ENCODE measurements at regions not wholly inside any gene's neighbourhood (a gene's known extent, or its start where the extent isn't known, plus 50 kb on each side); places are given as distances from the start of the nearest gene placed in this dataset.

- no peak for DNase-seq
Measured at GRCh38 chr1:213375002-213375401, 324.0 kb downstream of the RPS6KC1 start.

- DNase-seq, result no peak
Measured at GRCh38 chr1:213376862-213377372, 325.9 kb downstream of the RPS6KC1 start.

GRCh38 chr1:213380865-213381264, 329.8 kb downstream of the RPS6KC1 start:
- no peak for DNase-seq

DNA sequence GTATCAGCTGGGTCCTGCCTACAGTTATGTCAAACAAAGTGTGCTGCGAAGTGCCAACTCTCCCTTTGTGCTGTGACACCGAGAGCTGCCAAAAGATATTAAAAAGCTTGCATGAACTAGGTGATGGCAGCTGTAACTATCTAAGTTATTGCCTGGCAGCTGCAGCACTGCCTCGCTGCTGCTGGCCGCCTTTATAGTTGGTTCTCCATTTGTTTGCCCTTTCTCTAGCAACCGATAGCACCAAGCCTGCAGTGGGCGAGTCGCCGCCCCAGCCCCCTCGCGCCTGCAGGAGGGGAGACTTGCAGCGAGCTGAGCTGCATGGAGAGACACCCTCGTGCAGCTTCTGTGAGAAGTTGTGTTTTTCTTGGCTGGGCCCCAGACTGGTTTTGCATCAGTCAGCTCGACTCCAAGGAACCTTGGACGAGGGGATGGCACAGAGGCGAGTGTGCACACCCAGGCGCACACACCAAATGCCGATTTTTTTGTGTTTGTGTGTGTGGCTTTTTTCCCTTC, 330.6 kb downstream of the RPS6KC1 start:
- no peak for DNase-seq

GRCh38 chr1:213383465-213383864, 332.4 kb downstream of the RPS6KC1 start:
- no peak for DNase-seq

GRCh38 chr1:213385201-213385600, 334.2 kb downstream of the RPS6KC1 start:
- DNase-seq, result no peak

DNA sequence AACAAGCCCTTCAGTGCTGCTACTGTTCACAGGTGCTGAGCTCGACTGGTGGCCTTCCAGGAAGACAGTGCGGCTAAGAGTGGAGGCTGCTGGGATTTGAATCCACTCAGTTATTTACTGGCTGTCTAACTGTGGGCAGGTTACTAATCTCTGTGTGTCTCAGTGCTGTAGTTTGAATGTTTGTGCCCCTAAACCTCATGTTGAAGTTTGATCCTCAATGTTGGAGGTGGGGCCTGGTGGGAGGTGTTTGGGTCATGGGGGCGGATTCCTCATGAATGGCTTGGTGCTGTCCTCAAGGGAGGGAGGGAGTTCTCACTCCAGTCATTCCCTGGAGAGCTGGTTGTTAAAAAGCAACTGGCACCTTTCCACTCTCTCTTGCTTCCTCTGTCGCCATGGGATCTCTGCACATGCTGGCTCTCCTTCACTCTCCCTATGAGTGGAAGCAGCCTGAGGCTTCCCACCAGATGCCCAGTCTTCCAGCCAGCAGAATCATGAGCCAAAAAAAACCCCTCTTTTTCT, 334.8 kb downstream of the RPS6KC1 start:
- no peak for DNase-seq

DNA sequence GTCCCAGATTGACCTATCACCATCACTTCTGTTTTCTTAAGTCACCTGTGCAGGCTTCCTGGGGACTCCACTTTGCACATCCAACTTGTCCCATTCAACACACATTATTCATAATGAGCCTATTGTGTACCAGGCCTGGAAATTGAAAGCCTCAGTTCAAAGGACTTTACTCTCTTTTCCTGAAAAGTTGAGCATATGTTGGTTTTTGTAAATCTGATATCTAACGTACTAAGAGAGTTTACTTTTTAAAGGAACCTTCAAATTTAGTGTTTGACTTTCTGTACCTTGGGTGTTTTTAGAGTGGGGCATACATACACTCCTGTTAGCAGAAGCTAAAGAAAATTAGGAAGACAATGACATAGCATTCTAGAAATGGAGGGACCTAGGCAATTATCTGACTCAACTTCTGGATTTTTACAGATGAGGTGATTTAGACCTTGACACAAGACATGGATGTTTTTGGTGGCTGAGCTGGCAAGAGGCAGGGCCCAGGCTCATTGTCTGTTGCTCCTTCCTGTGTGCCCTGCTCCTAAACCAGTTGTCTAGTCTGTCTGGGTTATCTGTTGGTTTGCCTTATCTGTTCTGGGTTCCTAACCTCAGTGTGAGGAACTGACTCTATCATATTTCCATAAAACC, 336.5 kb downstream of the RPS6KC1 start:
- no peak for DNase-seq

GRCh38 chr1:213388199-213388598, 337.2 kb downstream of the RPS6KC1 start:
- no peak for DNase-seq

GRCh38 chr1:213389061-213389581, 338.1 kb downstream of the RPS6KC1 start:
- DNase-seq, result no peak

- no peak for DNase-seq
Measured at GRCh38 chr1:213391445-213391844, 340.4 kb downstream of the RPS6KC1 start.

DNA sequence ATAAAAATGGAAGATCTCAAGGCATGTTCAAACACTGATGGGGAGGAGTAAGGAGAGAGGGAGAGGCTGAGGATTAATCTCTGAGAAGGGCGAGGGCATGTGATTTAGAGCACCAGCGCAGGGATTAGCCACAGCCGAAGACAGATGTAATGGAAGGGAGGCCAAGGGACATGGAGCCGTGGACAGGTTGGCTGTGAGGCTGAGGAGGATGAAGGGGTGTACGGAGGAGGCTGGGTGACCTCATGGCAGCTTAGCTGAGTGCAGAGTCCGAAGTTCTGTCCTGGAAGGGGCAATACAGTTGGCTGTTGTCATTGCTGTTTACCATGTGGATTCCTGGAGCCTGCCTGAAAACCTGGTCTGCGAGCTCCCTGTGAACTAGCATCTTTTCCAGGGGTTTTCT, 342.8 kb downstream of the RPS6KC1 start:
- DNase-seq, result no peak

DNA sequence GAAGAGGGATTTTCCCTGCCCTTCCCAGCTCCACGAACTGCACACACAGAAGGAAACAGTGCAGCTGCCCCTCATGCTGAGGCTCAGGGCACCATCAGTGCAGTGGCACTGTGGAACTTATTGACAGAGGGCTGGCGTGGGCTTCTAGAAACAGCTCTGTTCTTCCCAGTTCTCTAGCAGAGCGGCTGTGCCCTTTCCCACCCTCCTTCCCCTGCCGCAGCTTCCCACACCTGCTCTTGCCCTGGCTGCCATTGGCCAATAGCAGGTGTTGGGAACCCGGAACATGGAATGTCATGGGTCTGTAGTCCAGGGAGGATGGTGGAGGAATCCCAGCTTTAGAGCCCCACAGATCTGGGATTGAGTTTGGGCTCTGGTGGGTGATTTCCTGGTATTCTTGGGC, 343.8 kb downstream of the RPS6KC1 start:
- no peak for DNase-seq

DNA sequence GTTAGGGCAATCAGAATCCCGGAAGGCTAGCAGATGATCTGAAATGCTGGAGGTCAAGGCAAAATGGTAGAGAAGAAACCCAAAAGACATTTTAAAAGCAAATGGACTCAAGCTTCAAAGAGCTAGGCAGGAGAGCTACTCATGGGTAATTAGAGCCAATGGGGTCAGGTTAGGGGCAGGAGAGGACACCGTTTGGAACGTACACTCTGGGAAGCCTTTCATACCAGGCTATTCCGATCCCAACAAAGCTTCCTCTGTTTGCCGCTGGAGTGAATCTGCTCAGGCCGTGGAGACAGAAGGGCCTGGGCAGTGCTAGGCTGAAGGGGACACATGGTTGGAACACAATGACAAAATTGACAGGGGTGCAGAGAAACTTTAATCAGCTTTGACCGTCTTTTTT, 346.6 kb downstream of the RPS6KC1 start:
- DNase-seq, result no peak

GRCh38 chr1:213399695-213400094, 348.7 kb downstream of the RPS6KC1 start:
- no peak for DNase-seq

DNA sequence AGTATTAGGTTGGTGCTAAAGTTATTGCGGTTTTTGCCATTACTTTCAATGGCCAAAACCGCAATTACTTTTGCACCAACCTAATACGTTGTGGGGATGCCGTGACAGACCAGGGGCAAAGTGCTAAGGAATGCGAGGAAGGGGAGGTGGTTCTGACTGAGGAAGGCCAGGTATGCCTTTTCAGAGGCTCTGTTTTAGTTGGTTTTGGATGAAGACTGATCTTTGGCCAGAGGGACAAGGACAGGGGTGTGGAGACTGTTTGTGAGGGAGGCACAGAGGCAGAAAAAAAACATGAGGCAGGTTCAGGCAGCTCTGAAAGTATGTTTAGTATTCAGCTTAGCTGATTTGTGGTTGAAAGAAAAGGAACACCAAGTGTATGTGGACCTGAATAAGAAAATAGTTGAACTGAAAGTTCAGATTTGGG, 358.2 kb downstream of the RPS6KC1 start:
- DNase-seq, result no peak

GRCh38 chr1:213409971-213410370, 358.9 kb downstream of the RPS6KC1 start:
- no peak for DNase-seq

- no peak for DNase-seq
Measured at GRCh38 chr1:213414346-213414745, 363.3 kb downstream of the RPS6KC1 start.

GRCh38 chr1:213414911-213415310, 363.9 kb downstream of the RPS6KC1 start:
- DNase-seq, result no peak

GRCh38 chr1:213415691-213416380, 364.8 kb downstream of the RPS6KC1 start:
- no peak for DNase-seq

GRCh38 chr1:213416461-213417224, 365.6 kb downstream of the RPS6KC1 start:
- DNase-seq, result no peak

GRCh38 chr1:213417225-213417820, 366.3 kb downstream of the RPS6KC1 start:
- DNase-seq, result no peak

DNA sequence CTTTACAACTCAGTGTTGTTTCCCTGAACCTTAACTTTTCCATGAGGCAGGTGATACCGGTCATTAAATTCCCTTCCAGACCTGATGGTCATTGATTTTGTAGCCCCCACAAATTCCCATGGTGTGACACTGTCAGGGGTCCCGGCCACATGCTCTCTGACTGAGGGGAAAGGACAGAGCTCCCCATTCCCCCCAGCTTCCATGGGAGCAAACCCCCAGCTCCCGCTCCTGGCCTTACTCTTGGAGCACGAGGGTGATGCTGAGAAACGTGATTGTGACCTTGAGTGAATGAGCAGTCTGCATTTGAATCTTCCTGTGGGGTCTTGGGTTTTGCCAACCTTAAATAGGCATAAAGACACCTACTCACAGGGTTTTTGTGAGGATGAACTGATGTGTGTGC, 366.8 kb downstream of the RPS6KC1 start:
- no peak for DNase-seq
